ENCODE measurements at regions not wholly inside any gene's neighbourhood (a gene's known extent, or its start where the extent isn't known, plus 50 kb on each side); places are given as distances from the start of the nearest gene placed in this dataset.

DNA sequence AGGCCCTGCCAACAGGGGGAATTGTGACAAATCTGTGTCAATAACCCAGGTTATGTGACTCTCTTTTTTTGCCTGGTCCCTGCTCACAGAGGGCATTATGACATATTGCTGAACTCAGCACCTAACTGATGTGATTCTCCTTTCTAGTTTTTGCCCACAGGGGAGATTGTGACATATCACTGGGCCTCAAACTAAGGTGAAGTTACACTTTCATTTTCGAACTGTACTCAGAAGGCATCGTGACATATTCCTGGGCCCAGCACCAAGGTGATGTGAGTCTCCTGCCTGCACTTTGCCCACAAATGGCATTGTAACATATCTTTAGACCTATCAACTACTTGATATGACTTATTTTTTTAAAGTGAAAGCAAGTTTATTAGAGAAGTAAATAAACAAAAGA lies 83.0 kb downstream of the ZNF728 start (continued):
- TF ChIP-seq, protein P1, sequence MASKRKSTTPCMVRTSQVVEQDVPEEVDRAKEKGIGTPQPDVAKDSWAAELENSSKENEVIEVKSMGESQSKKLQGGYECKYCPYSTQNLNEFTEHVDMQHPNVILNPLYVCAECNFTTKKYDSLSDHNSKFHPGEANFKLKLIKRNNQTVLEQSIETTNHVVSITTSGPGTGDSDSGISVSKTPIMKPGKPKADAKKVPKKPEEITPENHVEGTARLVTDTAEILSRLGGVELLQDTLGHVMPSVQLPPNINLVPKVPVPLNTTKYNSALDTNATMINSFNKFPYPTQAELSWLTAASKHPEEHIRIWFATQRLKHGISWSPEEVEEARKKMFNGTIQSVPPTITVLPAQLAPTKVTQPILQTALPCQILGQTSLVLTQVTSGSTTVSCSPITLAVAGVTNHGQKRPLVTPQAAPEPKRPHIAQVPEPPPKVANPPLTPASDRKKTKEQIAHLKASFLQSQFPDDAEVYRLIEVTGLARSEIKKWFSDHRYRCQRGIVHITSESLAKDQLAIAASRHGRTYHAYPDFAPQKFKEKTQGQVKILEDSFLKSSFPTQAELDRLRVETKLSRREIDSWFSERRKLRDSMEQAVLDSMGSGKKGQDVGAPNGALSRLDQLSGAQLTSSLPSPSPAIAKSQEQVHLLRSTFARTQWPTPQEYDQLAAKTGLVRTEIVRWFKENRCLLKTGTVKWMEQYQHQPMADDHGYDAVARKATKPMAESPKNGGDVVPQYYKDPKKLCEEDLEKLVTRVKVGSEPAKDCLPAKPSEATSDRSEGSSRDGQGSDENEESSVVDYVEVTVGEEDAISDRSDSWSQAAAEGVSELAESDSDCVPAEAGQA (IDR thresholded peaks at IDR 0.05; ENCODE audit: low read depth): no peak
- TF ChIP-seq, protein P1 (CRISPR knock-in tag; IDR thresholded peaks at IDR 0.05; ENCODE audit: borderline replicate concordance): no peak
- TF ChIP-seq, protein P2, sequence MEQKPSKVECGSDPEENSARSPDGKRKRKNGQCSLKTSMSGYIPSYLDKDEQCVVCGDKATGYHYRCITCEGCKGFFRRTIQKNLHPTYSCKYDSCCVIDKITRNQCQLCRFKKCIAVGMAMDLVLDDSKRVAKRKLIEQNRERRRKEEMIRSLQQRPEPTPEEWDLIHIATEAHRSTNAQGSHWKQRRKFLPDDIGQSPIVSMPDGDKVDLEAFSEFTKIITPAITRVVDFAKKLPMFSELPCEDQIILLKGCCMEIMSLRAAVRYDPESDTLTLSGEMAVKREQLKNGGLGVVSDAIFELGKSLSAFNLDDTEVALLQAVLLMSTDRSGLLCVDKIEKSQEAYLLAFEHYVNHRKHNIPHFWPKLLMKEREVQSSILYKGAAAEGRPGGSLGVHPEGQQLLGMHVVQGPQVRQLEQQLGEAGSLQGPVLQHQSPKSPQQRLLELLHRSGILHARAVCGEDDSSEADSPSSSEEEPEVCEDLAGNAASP (CRISPR knock-in tag; IDR thresholded peaks at IDR 0.05; ENCODE audit: borderline replicate concordance): no peak
- TF ChIP-seq, protein P3, sequence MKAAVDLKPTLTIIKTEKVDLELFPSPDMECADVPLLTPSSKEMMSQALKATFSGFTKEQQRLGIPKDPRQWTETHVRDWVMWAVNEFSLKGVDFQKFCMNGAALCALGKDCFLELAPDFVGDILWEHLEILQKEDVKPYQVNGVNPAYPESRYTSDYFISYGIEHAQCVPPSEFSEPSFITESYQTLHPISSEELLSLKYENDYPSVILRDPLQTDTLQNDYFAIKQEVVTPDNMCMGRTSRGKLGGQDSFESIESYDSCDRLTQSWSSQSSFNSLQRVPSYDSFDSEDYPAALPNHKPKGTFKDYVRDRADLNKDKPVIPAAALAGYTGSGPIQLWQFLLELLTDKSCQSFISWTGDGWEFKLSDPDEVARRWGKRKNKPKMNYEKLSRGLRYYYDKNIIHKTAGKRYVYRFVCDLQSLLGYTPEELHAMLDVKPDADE (CRISPR knock-in tag; IDR thresholded peaks at IDR 0.05): no peak
- TF ChIP-seq, protein P4, sequence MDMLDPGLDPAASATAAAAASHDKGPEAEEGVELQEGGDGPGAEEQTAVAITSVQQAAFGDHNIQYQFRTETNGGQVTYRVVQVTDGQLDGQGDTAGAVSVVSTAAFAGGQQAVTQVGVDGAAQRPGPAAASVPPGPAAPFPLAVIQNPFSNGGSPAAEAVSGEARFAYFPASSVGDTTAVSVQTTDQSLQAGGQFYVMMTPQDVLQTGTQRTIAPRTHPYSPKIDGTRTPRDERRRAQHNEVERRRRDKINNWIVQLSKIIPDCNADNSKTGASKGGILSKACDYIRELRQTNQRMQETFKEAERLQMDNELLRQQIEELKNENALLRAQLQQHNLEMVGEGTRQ (IDR thresholded peaks at IDR 0.05; ENCODE audit: low read depth, low read length): no peak
- TF ChIP-seq, protein P4 (CRISPR knock-in tag; IDR thresholded peaks at IDR 0.05; ENCODE audit: borderline replicate concordance): no peak
- no peak for TF ChIP-seq CHD2 (IDR thresholded peaks at IDR 0.05; ENCODE audit: low read depth, low read length)
